ENCODE measurements at regions not wholly inside any gene's neighbourhood (a gene's known extent, or its start where the extent isn't known, plus 50 kb on each side); places are given as distances from the start of the nearest gene placed in this dataset.
A peak's percentile ranks its signal among the peaks of the same experiment; 100 is the strongest.

GRCh38 chrX:9280831-9281230 lies 184.0 kb upstream of the TBL1X start:
- no peaks in the 10 kb centered on the region for H3K9me2 ChIP-seq (replicated peaks; ENCODE audit: low read depth, low read length)
- no peaks in the 10 kb centered on the region for H3K9me3 ChIP-seq (ENCODE audit: insufficient read depth, low read depth, low read length)
- H4K20me1 ChIP-seq (ENCODE audit: insufficient read depth, low read length, poor library complexity, severe bottlenecking) = no peaks in the 10 kb centered on the region
- H3K9ac ChIP-seq (ENCODE audit: low read depth, low read length, poor library complexity, severe bottlenecking) = no peak overlapping the region
- H3K27me3 ChIP-seq (ENCODE audit: insufficient read depth, low read length, poor library complexity, severe bottlenecking) = no peaks in the 10 kb centered on the region
- no peaks in the 10 kb centered on the region for H3K79me2 ChIP-seq (ENCODE audit: insufficient read depth, low read length)
- no peak overlapping the region for H3K4me3 ChIP-seq (ENCODE audit: low read length, poor library complexity, severe bottlenecking)
- no peak overlapping the region for H3K4me2 ChIP-seq (ENCODE audit: low read depth, low read length, poor library complexity, severe bottlenecking)
- TF ChIP-seq CTCF (conservative IDR thresholded peaks at IDR 0.05; ENCODE audit: low read length) = no peak
- TF ChIP-seq EZH2phosphoT487 (IDR thresholded peaks at IDR 0.05; ENCODE audit: borderline replicate concordance) = no peak
- H3K36me3 ChIP-seq (ENCODE audit: insufficient read depth, low read length) = no peaks in the 10 kb centered on the region
- no peak overlapping the region for H2AFZ ChIP-seq (ENCODE audit: low read length)
- H3F3A ChIP-seq (ENCODE audit: low read depth) = no peaks in the 10 kb centered on the region
- H3K4me1 ChIP-seq (ENCODE audit: insufficient read depth, low read length, poor library complexity, severe bottlenecking) = peaks cover 1% of the 10 kb centered on the region

- TF ChIP-seq EZH2phosphoT487 (IDR thresholded peaks at IDR 0.05; ENCODE audit: borderline replicate concordance) (no peak), CTCF (conservative IDR thresholded peaks at IDR 0.05; ENCODE audit: low read length) (no peak)
- no peaks in the 10 kb centered on the region for H3K36me3 ChIP-seq (ENCODE audit: insufficient read depth, low read length)
- no peak overlapping the region for H3K4me2 ChIP-seq (ENCODE audit: low read depth, low read length, poor library complexity, severe bottlenecking)
- H3K9me3 ChIP-seq (ENCODE audit: insufficient read depth, low read depth, low read length) = no peaks in the 10 kb centered on the region
- no peaks in the 10 kb centered on the region for H3F3A ChIP-seq (ENCODE audit: low read depth)
- peaks cover 4% of the 10 kb centered on the region for H3K4me1 ChIP-seq (ENCODE audit: insufficient read depth, low read length, poor library complexity, severe bottlenecking)
- H3K9me2 ChIP-seq (replicated peaks; ENCODE audit: low read depth, low read length) = no peaks in the 10 kb centered on the region
- H3K4me3 ChIP-seq (ENCODE audit: low read length, poor library complexity, severe bottlenecking) = no peak overlapping the region
- no peaks in the 10 kb centered on the region for H4K20me1 ChIP-seq (ENCODE audit: insufficient read depth, low read length, poor library complexity, severe bottlenecking)
- H3K9ac ChIP-seq (ENCODE audit: low read depth, low read length, poor library complexity, severe bottlenecking) = no peak overlapping the region
- no peak overlapping the region for H2AFZ ChIP-seq (ENCODE audit: low read length)
- no peaks in the 10 kb centered on the region for H3K27me3 ChIP-seq (ENCODE audit: insufficient read depth, low read length, poor library complexity, severe bottlenecking)
- H3K79me2 ChIP-seq (ENCODE audit: insufficient read depth, low read length) = no peaks in the 10 kb centered on the region
These were observed 182.5 kb upstream of the TBL1X start for GRCh38 chrX:9282325-9282724.

- H3K36me3 ChIP-seq (ENCODE audit: insufficient read depth, low read length) = no peaks in the 10 kb centered on the region
- TF ChIP-seq CTCF (conservative IDR thresholded peaks at IDR 0.05; ENCODE audit: low read length) (no peak), EZH2phosphoT487 (IDR thresholded peaks at IDR 0.05; ENCODE audit: borderline replicate concordance) (no peak)
- H3K9me2 ChIP-seq (replicated peaks; ENCODE audit: low read depth, low read length) = no peaks in the 10 kb centered on the region
- H3K9me3 ChIP-seq (ENCODE audit: insufficient read depth, low read depth, low read length) = no peaks in the 10 kb centered on the region
- peaks cover 4% of the 10 kb centered on the region for H3K4me1 ChIP-seq (ENCODE audit: insufficient read depth, low read length, poor library complexity, severe bottlenecking)
- H4K20me1 ChIP-seq (ENCODE audit: insufficient read depth, low read length, poor library complexity, severe bottlenecking) = no peaks in the 10 kb centered on the region
- no peak overlapping the region for H2AFZ ChIP-seq (ENCODE audit: low read length)
- no peaks in the 10 kb centered on the region for H3K27me3 ChIP-seq (ENCODE audit: insufficient read depth, low read length, poor library complexity, severe bottlenecking)
- H3K79me2 ChIP-seq (ENCODE audit: insufficient read depth, low read length) = no peaks in the 10 kb centered on the region
- no peak overlapping the region for H3K9ac ChIP-seq (ENCODE audit: low read depth, low read length, poor library complexity, severe bottlenecking)
- H3K4me2 ChIP-seq (ENCODE audit: low read depth, low read length, poor library complexity, severe bottlenecking) = peak overlapping the region; percentile 32
- peak overlapping the region; percentile 9 for H3K4me3 ChIP-seq (ENCODE audit: low read length, poor library complexity, severe bottlenecking)
- H3F3A ChIP-seq (ENCODE audit: low read depth) = no peaks in the 10 kb centered on the region
These were observed 179.5 kb upstream of the TBL1X start for GRCh38 chrX:9285342-9285771.
